Activated CD4-positive, CD25-positive, alpha-beta regulatory T cell treated with anti-CD3 and anti-CD28 coated beads, Interleukin-2, amount 50 U/mL, for 24 hours (primary cell): ENCODE measurements at regions not wholly inside any gene's neighbourhood (a gene's known extent, or its start where the extent isn't known, plus 50 kb on each side); places are given as distances from the start of the nearest gene placed in this dataset.
"Not testable (repeated sequence)": the region's sequence is repeated elsewhere in the genome, so short reads cannot be mapped to it uniquely, and the experiment has no call there.

Experiments
- ATAC-seq, 2 donors: fragments of 150-1000 bp; cut with Tn5 transposase; one replicate each; pipeline ENCODE4 v1.10.0; 2021; ENCODE audit warnings: mild to moderate bottlenecking in 1 of 2, moderate library complexity in 1 of 2

DNA sequence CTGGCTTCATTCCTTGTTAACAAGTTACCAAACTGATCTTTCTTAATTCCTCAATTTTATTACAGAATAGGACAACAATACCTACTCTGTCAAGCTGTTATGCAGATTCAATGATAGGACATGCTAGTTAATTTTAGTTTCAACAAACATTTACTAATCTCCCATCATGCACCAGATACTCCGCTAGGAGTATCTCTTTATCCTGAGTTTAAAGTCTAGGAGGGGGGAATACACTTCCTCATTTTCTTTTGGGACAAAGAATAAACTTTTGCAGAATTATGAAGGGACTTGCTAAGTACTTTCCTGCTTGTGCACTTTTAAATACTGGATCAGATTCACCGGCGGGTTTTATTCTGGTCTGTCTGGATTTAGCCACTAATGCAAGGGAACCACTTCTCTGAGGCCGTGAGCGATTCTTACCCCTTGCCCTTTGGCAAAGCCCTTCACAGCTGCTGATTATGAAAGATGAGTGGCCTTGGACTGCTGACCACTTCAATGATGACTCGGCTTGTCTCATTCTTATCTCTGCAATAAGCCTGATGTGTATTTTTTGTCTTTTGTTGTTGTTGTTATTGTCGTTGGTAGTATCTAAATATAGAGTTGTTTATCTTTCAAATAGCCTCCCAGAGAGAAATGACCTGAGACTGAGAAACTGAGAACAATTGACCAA lies 73.9 kb downstream of the RMI1 start:
- no peak for ATAC-seq

GRCh38 chr9:84057662-84058061 lies 77.1 kb downstream of the RMI1 start:
- no peak for ATAC-seq

GRCh38 chr9:84059936-84060335 lies 79.3 kb downstream of the RMI1 start:
- ATAC-seq = no peak

GRCh38 chr9:84061613-84062193 lies 81.1 kb downstream of the RMI1 start:
- no peak for ATAC-seq

DNA sequence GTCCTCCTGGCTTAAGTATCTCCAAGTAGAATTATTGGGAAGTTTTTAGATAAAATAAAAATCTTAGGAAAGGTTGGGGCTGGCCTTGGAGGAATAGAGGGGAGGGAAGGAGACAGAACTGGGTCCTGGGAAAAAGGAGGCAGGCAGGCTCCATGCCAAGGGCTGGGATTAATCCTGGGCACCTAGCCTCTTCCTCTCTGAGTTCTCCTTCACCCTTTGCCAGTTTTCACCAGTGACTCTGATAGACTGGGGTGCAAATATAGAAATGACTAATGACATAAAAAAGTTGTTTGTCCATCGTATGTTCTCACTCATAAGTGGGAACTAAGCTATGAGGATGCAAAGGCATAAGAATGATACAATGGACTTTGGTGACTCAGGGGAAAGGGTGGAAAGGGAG lies 81.9 kb downstream of the RMI1 start:
- no peak for ATAC-seq

DNA sequence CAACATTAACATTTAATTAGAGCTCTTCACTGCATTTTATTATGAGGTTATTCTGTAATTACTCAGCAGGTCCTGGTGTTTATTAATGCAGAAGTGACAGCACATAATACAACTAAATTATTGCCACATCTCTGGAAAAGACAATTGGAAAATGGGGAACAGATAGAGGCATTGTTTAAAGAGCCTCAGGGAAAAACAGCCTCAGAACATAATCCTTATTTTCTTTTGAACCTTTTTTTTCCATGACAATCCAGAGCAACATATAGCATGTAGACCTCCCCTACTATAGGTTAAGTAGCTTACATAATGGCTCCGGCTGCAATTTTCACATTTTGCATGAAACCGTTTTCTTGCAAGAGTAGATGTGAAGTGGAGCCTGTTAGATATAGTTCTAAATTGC lies 87.2 kb downstream of the RMI1 start:
- no peak for ATAC-seq

GRCh38 chr9:84068872-84069271 lies 88.3 kb downstream of the RMI1 start:
- no peak for ATAC-seq

DNA sequence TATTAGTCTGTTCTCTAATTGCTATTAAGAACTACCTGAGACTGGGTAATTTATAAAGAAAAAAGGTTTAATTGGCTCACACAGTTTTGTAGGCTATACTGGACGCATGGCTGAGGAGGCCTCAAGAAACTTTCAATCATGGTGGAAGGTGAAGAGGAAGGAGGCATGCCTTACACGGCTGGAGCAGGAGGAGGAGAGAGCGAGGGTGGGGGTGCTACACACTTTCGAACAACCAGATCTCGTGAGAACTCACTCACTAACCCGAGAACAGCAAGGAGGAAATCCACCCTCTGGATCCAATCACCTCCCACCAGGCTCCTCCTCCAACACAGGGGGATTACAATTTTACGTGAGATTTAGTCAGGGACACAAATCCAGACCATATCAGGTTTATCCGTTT lies 90.0 kb downstream of the RMI1 start:
- ATAC-seq = no peak

DNA sequence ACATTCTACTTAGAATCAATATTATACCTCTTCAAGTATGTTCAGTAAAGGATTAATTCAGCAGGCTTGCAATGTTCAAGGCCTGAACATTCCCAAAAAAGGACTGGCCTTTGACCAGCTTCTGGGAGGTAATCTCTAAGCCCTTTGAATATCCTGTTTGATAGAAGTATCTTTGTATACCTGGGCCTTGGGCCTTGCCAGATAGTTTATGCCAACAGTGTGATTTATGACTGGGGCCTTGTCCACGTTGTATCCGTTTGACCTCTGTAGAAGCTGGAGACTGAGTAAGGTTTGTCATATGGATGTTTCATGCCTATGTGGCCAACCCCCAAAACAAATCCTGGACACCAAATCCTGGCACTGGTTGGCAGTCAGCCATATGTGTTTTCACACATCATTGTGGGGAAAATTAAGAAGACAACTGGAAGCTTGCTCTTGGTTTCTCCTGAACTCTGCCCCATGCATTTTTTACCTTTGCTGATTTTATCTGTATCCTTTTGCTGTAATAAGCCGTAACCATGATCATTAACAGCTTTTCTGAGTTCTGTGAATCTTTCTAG lies 92.1 kb downstream of the RMI1 start:
- ATAC-seq = no peak

DNA sequence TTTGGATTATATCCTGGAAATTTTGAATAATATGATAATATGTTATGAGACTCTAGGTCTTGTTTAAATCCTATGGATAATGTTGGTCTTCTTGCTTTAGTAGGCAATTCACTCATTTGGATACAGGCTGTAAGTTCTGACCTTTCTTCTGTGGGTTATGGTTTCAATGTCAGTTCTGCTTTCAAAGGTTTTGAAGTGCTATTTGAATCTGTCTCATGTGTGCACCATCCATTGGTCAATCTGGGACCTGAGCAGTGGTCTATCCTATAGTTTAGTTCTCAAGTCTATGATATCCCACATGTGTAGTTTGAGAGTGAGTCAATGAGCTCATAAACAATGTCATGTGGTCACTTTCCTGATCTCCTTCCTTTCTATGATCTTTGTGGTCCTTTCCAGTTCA lies 94.4 kb downstream of the RMI1 start:
- ATAC-seq = no peak

DNA sequence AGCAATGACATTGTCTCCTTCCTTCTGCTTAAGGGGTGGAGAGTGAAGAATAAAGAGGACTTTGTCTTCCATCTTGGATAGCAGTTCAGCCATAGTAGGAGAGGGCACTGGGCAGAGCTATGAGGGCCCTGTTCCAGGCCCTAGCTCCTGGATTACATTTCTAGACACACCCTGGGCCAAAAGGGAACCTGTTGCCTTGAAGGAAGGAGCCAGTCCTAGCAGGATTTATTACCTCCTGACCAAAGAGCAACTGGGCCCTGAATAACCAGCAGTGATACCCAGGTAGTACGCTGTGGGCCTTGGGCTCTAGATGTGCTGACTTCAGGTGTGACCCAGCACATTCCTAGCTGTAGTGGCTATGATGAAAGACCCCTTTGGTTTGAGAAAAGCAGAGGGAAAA lies 95.8 kb downstream of the RMI1 start:
- ATAC-seq = no peak

DNA sequence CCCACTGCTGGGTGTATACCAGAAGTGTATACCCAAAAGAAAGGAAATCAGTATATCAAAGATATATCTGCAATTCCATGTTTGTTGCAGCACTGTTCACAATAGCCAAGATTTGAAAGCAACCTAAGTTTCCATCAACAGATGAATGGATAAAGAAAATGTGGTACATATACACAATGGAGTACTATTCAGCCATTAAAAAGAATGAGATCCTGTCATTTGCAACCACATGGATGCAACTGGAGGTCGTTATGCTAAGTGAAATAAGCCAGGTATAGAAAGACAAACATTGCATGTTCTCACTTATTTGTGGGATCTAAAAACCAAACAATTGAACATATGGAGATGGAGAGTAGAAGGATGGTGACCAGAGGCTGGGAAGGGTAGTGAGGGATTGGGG lies 97.2 kb downstream of the RMI1 start:
- not testable (repeated sequence) for ATAC-seq

DNA sequence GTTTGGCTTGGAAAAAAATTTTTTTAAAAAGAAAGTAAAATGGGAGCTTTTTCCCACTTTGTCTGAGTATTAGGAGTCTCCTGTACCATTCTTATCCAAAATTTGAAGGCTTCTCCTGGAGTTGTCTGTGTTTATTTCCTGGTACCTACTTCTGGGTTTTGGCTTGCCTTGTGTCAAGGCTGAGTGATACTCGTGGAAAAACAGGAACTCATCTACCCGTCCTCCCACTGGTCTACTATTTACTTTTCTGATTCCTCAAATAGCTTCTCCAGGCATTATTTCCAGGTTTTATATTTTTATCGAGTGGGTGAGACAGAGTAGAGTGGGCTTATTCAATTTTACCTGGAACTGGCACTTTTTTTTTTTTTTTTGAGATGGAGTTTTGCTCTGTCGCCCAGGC lies 99.4 kb downstream of the RMI1 start:
- ATAC-seq = no peak

DNA sequence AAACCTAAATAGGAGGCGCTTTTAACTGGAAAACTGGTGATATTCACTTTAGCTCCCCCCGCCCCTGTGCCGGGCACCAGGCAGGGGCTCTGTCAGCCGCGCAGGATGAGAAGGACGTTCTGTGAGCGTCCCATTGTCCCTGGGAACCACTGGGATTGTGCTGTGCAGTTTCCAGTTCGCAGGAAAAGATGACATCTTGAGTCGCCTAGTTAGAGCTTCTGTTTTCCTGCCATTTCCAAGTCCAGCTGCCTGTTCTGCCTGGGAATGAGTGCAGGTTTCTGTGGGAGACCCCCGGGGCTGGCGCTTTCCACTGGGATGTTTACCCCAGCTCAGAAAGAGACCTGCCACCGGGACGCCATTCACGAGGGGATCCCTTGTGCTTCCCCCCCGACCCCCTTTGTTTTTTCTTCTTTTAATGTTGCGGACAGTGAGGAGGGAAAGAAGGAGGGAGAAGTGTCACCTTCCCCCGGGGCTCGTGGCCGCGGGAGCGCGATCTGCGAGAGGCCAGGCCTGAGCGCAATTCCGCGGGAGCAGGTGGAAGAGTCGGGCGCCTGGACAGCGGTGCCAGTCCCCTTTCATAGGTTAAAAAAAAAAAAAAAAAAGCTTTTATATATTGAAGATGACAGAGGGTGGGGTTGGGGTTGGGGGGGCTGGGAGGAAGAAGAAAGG lies 121.5 kb downstream of the RMI1 start:
- ATAC-seq = no peak

DNA sequence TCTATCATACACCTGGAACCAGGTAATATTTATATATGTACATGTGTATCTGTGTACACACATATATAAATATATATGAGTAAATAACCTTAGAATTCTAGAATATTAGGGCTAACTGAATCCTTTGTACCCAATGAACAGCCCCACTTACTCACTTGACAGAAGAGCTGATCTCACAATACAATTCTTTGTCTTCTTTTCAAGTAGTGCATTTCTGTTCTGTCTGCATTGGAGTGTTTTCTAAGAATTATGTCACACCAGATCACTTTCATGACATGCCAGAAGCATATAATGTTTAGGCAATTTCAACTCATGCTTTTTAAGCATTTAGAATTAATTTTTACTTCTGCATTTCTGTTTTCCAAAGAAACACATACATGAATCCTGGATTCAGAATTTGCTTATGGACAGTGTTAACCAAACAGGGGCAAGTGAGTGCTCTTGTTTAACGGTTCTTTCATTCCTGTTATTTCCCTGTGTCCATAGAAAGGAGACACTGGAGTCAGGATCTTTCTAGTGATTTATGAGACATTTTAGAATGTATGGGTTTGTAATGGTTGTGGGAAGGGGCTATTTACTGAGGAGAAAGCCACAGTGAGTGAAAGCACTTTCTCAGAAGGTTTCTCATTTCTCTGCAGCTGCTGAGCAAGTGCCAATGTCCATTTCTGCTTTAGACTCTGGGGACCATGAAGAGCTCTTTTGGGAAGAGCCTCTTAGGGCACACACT lies 123.2 kb downstream of the RMI1 start:
- ATAC-seq = no peak

DNA sequence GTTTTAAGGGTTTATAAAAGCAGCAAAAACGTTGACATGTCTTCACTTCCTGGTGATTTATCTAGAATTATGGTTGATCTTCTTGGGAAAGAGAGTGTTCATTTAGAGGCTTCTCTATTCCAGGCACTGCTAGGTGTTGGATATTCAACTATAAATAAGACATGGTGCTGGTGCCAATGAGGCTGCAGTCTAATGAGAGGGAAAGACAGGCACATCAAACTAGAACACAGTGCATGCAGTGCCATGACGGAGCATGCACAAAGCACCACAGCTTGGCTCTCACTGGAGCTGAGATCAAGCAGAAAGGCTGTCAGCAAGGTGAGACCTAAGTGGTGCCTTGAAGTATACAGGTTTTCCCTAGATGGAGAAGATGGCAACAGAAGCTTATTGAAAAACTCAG lies 126.5 kb downstream of the RMI1 start:
- no peak for ATAC-seq

GRCh38 chr9:84107995-84108394 lies 127.4 kb downstream of the RMI1 start:
- ATAC-seq = no peak

- ATAC-seq = no peak
These were observed 131.1 kb downstream of the RMI1 start for GRCh38 chr9:84111726-84112125.

- no peak for ATAC-seq
These were observed 141.5 kb downstream of the RMI1 start for GRCh38 chr9:84121991-84122523.

DNA sequence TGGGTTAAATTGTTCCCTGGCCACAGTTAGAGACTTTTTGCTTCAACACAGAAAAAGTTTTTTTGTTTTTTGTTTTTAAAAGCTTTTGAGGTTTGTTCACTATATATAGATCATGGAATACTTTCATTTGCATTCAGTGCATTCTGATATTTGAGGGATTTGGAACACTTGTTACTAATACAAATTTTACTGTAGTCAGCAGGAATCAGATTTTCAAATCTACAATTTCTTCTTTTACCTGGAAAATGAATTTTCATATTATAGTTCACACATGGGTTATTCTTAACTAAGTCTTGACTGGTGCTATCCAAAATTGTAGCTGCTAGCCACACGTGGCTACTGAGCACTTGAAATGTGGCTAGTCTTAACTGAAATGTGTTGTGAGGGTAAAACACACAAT lies 142.0 kb downstream of the RMI1 start:
- no peak for ATAC-seq

DNA sequence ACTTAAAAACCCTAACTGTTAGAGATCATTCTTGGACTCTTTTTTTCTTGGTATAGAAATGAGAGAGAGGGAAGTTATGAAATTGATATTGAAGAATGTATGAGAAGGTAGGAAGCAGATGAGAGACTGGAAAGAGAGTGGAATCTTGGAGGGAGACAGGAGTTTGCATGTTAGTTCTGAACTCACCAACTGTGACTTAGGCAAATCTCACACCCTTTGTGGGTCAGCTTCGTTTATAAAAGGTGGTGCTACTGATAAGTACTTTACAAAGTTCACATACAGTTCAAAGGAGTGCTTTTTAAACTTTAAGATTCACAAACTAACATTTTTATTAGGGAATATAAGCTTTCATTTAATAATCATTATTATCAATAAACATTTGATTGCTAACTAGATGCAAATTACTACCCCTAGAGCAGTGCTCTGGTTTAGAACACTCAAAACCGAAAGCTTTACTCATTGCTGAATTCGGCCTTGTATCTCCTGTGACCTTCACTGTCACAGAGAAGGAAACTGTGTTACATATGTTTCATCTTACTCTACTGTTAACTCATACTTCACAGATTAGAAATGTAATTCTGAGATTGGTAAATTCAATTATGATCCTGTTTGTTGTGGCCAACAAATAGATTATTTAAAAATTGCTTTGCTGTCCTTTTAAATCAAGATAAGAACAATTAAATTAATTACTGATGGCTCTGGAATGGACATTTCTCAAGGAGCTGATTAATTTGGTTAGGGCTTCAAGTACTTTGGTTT lies 143.2 kb downstream of the RMI1 start:
- ATAC-seq = no peak

GRCh38 chr9:84125046-84125445 lies 144.4 kb downstream of the RMI1 start:
- no peak for ATAC-seq
